ENCODE measurements at regions not wholly inside any gene's neighbourhood (a gene's known extent, or its start where the extent isn't known, plus 50 kb on each side); places are given as distances from the start of the nearest gene placed in this dataset.
"Not testable (repeated sequence)": the region's sequence is repeated elsewhere in the genome, so short reads cannot be mapped to it uniquely, and the experiment has no call there.

DNA sequence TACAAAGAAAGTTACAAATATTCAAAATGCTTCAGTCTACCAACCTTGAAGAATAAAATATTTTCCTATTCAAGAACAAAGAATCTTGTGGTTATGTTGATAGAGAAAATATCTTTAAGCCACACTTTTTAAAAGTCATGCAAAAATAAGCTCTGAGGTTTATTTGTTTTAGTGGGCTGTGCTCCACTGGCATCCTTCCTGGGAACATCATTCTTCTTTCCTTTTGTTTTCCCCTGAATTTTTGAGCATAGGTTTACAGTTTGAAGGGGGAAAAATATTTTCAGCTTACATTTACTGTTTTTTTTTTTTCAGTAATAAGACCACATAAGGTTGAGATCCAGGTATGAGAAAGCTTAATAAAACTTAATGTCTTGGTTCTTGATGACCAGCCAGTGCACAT is 72.0 kb upstream of the BACH2 start:
- no peak for DNase-seq

DNA sequence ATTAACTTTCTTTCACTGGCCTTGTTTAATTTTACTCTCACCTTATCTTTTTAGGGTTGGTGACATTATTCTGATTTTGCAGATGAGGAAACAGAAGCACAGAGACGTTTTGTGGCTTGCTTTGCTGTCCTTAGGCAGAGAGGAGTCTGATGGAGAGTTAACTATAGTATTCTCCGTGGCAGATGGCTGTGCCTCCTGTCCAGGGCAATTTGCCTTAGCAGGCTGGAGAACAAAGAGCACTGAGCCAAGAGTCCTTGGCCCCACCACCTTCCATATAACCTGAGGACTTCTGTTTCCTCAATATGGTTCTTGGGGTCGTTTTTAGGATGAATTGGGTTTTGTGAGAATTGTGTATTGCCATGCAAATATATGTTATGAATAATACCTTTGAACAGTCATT is 71.4 kb upstream of the BACH2 start:
- no peak for DNase-seq

GRCh38 chr6:90365565-90366219 is 69.0 kb upstream of the BACH2 start:
- no peak for DNase-seq

DNA sequence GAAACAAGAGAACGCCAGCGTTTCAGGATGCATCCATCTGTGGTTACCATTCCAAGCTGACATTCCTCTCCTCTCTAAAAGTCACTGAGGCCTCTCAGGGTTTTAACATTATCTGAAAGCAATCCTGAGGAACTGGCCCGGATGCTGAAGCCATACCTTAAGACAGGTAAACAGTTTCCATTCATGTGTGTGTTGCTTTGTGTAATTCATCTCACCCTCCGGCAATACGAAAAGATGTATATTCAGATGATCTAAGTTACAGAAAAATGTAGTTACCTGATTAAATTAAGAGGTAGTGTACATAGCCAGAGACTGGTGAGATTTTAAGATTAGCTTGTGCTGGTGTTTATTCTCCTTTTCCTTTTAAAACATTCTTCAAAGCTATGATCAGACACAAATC is 68.4 kb upstream of the BACH2 start:
- DNase-seq, result no peak

DNA sequence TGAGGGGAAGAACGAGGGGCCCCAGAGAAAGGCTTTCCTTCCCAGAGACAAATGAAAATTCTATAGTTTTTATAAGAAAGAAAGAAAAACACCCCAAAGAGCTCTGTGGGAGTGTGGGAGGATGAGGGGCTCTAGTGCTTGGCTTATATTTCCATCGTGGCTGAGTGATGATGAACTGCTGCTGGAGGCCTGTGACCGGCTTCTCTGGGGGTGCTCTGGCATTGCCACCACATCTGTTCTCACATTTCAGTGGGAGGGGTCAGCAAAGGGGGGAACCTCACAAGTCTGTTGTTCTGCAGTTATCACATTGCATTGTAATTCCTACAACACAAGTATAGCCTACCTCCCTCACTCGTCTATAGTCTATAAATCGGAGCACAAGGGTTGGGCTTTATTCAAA is 67.6 kb upstream of the BACH2 start:
- no peak for DNase-seq

DNA sequence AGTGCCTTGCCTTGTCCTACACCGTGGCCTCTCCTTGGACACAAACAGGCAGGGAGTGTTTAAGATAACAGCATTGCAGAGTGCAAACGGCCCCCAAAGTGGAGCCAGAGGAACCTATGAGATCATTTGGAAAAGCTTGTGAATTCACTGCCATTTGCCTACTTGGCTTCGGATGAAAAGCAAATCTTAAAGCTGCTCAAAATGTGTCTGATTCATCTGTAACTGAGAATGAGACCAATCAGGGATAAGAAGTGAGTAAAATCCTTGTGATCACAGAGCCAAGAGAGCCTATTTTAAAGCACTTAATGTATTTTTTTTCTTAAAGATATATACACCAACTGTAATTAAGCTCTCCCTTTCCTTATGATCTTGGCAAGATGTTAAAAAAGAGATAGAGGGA is 65.7 kb upstream of the BACH2 start:
- DNase-seq, result no peak

DNA sequence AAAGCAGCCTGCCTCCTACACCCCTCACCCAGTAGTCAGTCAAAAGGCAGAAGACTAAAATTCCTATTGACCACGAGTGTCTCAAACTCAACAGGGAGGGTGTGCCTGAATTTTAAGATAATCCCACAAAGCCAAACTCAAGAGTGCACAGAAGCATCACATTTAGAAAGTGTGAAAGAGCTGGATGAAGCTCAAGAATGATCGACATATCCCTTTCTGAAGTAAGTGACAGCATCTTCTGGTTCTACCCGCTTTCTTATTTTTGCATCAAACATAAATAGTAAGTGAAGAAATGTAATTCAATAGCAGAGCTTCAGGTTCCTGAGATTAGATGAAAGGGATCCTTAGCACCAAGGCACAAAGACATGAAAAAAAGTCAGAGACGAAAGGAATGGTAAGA is 64.5 kb upstream of the BACH2 start:
- DNase-seq, result no peak

- not testable (repeated sequence) for DNase-seq
Measured at GRCh38 chr6:90358036-90358770, 61.6 kb upstream of the BACH2 start.

GRCh38 chr6:90356012-90356421 is 59.4 kb upstream of the BACH2 start:
- DNase-seq, result no peak

DNA sequence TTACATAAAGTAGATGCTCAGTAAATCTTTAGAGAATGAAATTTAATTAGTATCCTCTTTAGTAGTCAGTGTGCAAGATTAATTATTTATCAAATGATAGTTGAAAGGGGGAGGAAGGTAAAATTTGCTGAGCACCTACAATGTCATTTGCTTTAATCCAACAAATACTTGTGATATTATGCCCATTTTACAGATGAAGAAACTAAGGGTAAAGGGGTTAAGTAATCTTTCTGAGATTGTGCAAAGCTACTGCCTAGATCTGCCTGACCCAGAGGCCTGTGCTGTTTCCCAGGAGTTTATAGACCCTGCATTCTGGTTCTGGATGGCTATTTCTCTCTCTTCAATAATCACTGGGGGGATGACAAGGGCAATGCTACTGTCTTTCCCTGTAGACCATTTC is 58.3 kb upstream of the BACH2 start:
- DNase-seq, result no peak

- no peak for DNase-seq
Measured at GRCh38 chr6:90351696-90352095, 55.1 kb upstream of the BACH2 start.

- no peak for DNase-seq
Measured at GRCh38 chr6:90350689-90351554, 54.3 kb upstream of the BACH2 start.

DNA sequence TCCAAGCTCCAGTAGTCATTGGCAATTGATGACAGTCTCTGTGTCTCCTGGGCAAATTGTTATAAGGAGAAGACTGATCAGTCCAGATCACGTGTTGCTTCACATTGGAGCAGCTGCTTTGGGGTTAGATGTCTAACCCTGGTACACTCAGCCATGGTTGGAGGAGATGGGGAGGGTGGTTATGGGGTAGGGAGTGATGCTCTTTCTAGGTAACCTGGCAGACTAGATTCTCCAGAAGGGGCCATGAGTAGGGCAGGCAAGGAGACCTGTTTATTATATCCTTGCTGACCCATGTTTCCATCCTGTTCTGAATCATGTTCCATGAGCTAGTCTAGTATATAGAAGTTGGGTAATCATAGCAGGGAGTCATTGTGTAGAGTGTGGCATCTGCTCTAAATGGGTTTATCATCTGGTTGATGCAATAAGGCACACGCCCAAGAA is 50.8 kb upstream of the BACH2 start:
- no peak for DNase-seq

- no peak for DNase-seq
Measured at GRCh38 chr6:90346729-90347128, 50.1 kb upstream of the BACH2 start.
